Astrocyte (in vitro differentiated cells and primary cell): ENCODE measurements at regions not wholly inside any gene's neighbourhood (a gene's known extent, or its start where the extent isn't known, plus 50 kb on each side); places are given as distances from the start of the nearest gene placed in this dataset.

Experiments used
- DNase-seq: peaks from one replicate; pipeline ENCODE4 v3.0.0-alpha.2; 2010; ENCODE audit warnings: low read depth
- FAIRE-seq: peaks from 2 replicates; lab custom pipeline; 2011; peaks lifted over from hg19 to GRCh38; lab: Jason Lieb, UNC
- H2AFZ ChIP-seq: 2 replicates; pipeline ENCODE4 v1.6.0; 2012; ENCODE audit warnings: low read depth, low read length, inconsistent platforms
- H3K27ac ChIP-seq: 2 replicates; pipeline ENCODE4 v1.5.1; 2011; ENCODE audit warnings: low read depth, low read length, inconsistent platforms
- H3K27me3 ChIP-seq: 2 replicates; pipeline ENCODE4 v1.6.0; 2011; ENCODE audit warnings: low read length, inconsistent platforms; ENCODE audit not compliant: insufficient read depth
- H3K36me3 ChIP-seq: 2 replicates; pipeline ENCODE4 v1.5.1; 2011; ENCODE audit warnings: low read length, inconsistent platforms; ENCODE audit not compliant: insufficient read depth
- H3K4me1 ChIP-seq: 2 replicates; pipeline ENCODE4 v1.5.1; 2011; ENCODE audit warnings: low read length, inconsistent platforms; ENCODE audit not compliant: insufficient read depth
- H3K4me2 ChIP-seq: 2 replicates; pipeline ENCODE4 v1.6.0; 2012; ENCODE audit warnings: low read length, inconsistent platforms
- H3K4me3 ChIP-seq: 2 replicates; pipeline ENCODE4 v1.5.1; 2011; ENCODE audit warnings: low read depth, mild to moderate bottlenecking, low read length, inconsistent platforms; ENCODE audit not compliant: insufficient read depth
- H3K79me2 ChIP-seq: 2 replicates; pipeline ENCODE4 v1.6.0; 2012; ENCODE audit warnings: mild to moderate bottlenecking, low read length, inconsistent platforms; ENCODE audit not compliant: insufficient read depth
- H3K9ac ChIP-seq: 2 replicates; pipeline ENCODE4 v1.6.0; 2012; ENCODE audit warnings: mild to moderate bottlenecking, low read length, inconsistent platforms
- H3K9me3 ChIP-seq: 2 replicates; pipeline ENCODE4 v1.5.1; 2012; ENCODE audit warnings: low read depth, mild to moderate bottlenecking, low read length, inconsistent platforms; ENCODE audit not compliant: insufficient read depth
- H4K20me1 ChIP-seq: 2 replicates; pipeline ENCODE4 v1.6.0; 2012; ENCODE audit warnings: low read length, inconsistent platforms; ENCODE audit not compliant: insufficient read depth
- H3K27ac Mint-ChIP-seq: one replicate; pipeline ENCODE4 v1.8.0; 2021; ENCODE audit warnings: mild to moderate bottlenecking, mixed read lengths; ENCODE audit not compliant: unreplicated experiment
- H3K27me3 Mint-ChIP-seq: one replicate; pipeline ENCODE4 v1.8.0; 2021; ENCODE audit warnings: low read depth, mixed read lengths; ENCODE audit not compliant: unreplicated experiment
- H3K36me3 Mint-ChIP-seq: one replicate; pipeline ENCODE4 v1.8.0; 2021; ENCODE audit warnings: low read depth, mixed read lengths; ENCODE audit not compliant: unreplicated experiment
- H3K4me1 Mint-ChIP-seq: one replicate; pipeline ENCODE4 v1.8.0; 2021; ENCODE audit warnings: low read depth, mixed read lengths; ENCODE audit not compliant: unreplicated experiment
- H3K4me3 Mint-ChIP-seq: one replicate; pipeline ENCODE4 v1.8.0; 2021; ENCODE audit warnings: mild to moderate bottlenecking, moderate library complexity, mixed read lengths; ENCODE audit not compliant: unreplicated experiment
- H3K9me3 Mint-ChIP-seq: one replicate; pipeline ENCODE4 v1.8.0; 2021; ENCODE audit warnings: mild to moderate bottlenecking, mixed read lengths; ENCODE audit not compliant: unreplicated experiment
- EZH2 ChIP-seq: IDR thresholded peaks from 2 replicates; pipeline ENCODE4 v1.6.1; 2012; ENCODE audit warnings: mild to moderate bottlenecking, low read length, inconsistent platforms; ENCODE audit not compliant: insufficient read depth
- TF ChIP-seq, protein P1 (sequence below): IDR thresholded peaks from 2 replicates; pipeline ENCODE4 v1.5.1; 2011; ENCODE audit warnings: low read depth, mild to moderate bottlenecking, inconsistent platforms, low read length, moderate library complexity; ENCODE audit not compliant: insufficient read depth

- no peaks in the 10 kb centered on the region for H3K36me3 Mint-ChIP-seq
- no peaks in the 10 kb centered on the region for H3K4me1 Mint-ChIP-seq
- H3K27ac Mint-ChIP-seq = no peak overlapping the region
- TF ChIP-seq, protein P1, sequence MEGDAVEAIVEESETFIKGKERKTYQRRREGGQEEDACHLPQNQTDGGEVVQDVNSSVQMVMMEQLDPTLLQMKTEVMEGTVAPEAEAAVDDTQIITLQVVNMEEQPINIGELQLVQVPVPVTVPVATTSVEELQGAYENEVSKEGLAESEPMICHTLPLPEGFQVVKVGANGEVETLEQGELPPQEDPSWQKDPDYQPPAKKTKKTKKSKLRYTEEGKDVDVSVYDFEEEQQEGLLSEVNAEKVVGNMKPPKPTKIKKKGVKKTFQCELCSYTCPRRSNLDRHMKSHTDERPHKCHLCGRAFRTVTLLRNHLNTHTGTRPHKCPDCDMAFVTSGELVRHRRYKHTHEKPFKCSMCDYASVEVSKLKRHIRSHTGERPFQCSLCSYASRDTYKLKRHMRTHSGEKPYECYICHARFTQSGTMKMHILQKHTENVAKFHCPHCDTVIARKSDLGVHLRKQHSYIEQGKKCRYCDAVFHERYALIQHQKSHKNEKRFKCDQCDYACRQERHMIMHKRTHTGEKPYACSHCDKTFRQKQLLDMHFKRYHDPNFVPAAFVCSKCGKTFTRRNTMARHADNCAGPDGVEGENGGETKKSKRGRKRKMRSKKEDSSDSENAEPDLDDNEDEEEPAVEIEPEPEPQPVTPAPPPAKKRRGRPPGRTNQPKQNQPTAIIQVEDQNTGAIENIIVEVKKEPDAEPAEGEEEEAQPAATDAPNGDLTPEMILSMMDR = no peak
- no peak for TF ChIP-seq EZH2
- no peaks in the 10 kb centered on the region for H3K36me3 ChIP-seq
- no peak overlapping the region for H2AFZ ChIP-seq
- H3K9ac ChIP-seq = no peak overlapping the region
- no peaks in the 10 kb centered on the region for H3K79me2 ChIP-seq
- H4K20me1 ChIP-seq = no peaks in the 10 kb centered on the region
- peaks cover 2% of the 10 kb centered on the region for H3K9me3 Mint-ChIP-seq
- H3K9me3 ChIP-seq = no peaks in the 10 kb centered on the region
- H3K27me3 ChIP-seq = peaks cover 2% of the 10 kb centered on the region
- no peak overlapping the region for H3K27ac ChIP-seq
- FAIRE-seq = no peak
- H3K4me2 ChIP-seq = no peak overlapping the region
- no peak overlapping the region for H3K4me3 Mint-ChIP-seq
- no peaks in the 10 kb centered on the region for H3K4me1 ChIP-seq
- peaks cover 36% of the 10 kb centered on the region for H3K27me3 Mint-ChIP-seq
- H3K4me3 ChIP-seq = no peak overlapping the region
- DNase-seq = no peak
These were observed 62.0 kb upstream of the GALNT2 start for GRCh38 chr1:230005040-230005439.

DNA sequence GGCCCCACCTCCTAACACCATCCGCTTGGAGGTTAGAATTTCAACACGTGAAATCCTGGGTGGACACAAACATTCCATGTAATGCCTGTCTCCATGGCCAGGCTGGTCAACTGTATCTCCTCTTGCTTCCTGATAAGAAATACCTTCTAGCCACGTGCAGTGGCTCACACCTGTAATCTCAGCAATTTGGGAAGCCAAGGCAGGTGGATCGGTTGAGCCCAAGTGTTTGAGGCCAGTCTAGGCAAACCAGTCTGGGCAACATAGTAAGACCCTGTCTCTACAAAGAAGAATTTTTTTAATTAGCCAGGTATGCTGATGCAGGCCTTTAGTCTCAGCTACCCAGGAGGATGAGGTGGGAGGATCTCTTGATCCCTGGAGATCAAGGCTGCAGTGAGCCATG lies 58.3 kb upstream of the GALNT2 start:
- Mint-ChIP-seq H3K9me3 (peaks cover 2% of the 10 kb centered on the region), H3K4me3 (no peak overlapping the region), H3K36me3 (no peaks in the 10 kb centered on the region), H3K27ac (no peak overlapping the region), H3K4me1 (no peaks in the 10 kb centered on the region), H3K27me3 (peaks cover 19% of the 10 kb centered on the region)
- H3K9me3 ChIP-seq = no peaks in the 10 kb centered on the region
- no peak for DNase-seq
- no peak overlapping the region for H3K4me3 ChIP-seq
- H3K9ac ChIP-seq = no peak overlapping the region
- no peaks in the 10 kb centered on the region for H3K79me2 ChIP-seq
- H3K27ac ChIP-seq = no peak overlapping the region
- H3K36me3 ChIP-seq = no peaks in the 10 kb centered on the region
- FAIRE-seq = no peak
- no peak overlapping the region for H2AFZ ChIP-seq
- no peaks in the 10 kb centered on the region for H4K20me1 ChIP-seq
- no peaks in the 10 kb centered on the region for H3K4me1 ChIP-seq
- no peak for TF ChIP-seq EZH2
- peaks cover 2% of the 10 kb centered on the region for H3K27me3 ChIP-seq
- no peak overlapping the region for H3K4me2 ChIP-seq

GRCh38 chr1:230009611-230010313 lies 57.3 kb upstream of the GALNT2 start:
- H3K4me3 Mint-ChIP-seq = no peak overlapping the region
- H3K9me3 ChIP-seq = no peaks in the 10 kb centered on the region
- no peak for DNase-seq
- no peak for FAIRE-seq
- H3K9ac ChIP-seq = no peak overlapping the region
- H3K4me3 ChIP-seq = no peak overlapping the region
- H3K27ac Mint-ChIP-seq = no peak overlapping the region
- H3K4me2 ChIP-seq = no peak overlapping the region
- H3K27me3 ChIP-seq = peaks cover 2% of the 10 kb centered on the region
- H3K4me1 ChIP-seq = no peaks in the 10 kb centered on the region
- H3K79me2 ChIP-seq = no peaks in the 10 kb centered on the region
- TF ChIP-seq, protein P1 = no peak
- TF ChIP-seq EZH2 = no peak
- H3K36me3 Mint-ChIP-seq = no peaks in the 10 kb centered on the region
- H4K20me1 ChIP-seq = no peaks in the 10 kb centered on the region
- H3K27ac ChIP-seq = no peak overlapping the region
- H2AFZ ChIP-seq = no peak overlapping the region
- no peaks in the 10 kb centered on the region for H3K36me3 ChIP-seq
- peaks cover 2% of the 10 kb centered on the region for H3K9me3 Mint-ChIP-seq
- peaks cover 13% of the 10 kb centered on the region for H3K27me3 Mint-ChIP-seq
- no peaks in the 10 kb centered on the region for H3K4me1 Mint-ChIP-seq
